Smooth muscle cell (in vitro differentiated cells): ENCODE measurements at regions not wholly inside any gene's neighbourhood (a gene's known extent, or its start where the extent isn't known, plus 50 kb on each side); places are given as distances from the start of the nearest gene placed in this dataset.

Experiments used
- DNase-seq: peaks from one replicate; lab custom pipeline; 2025; ENCODE audit not compliant: unreplicated experiment; lab: John Stamatoyannopoulos, UW
- H2AFZ ChIP-seq: fragments of 200-600 bp; sonication (generic); 2 replicates; pipeline ENCODE4 v1.6.0; 2016; ENCODE audit warnings: antibody characterized with exemption, low read depth, mild to moderate bottlenecking
- H3F3A ChIP-seq: fragments of 200-600 bp; sonication (generic); 2 replicates; pipeline ENCODE4 v1.6.0; 2017; ENCODE audit warnings: antibody characterized with exemption, low read depth
- H3K27ac ChIP-seq: fragments of 200-600 bp; sonication (generic); 2 replicates; pipeline ENCODE4 v1.5.1; 2016; ENCODE audit warnings: low read depth, mild to moderate bottlenecking
- H3K27me3 ChIP-seq: fragments of 200-600 bp; sonication (generic); 2 replicates; pipeline ENCODE4 v1.6.1; 2016; ENCODE audit warnings: low read depth, mild to moderate bottlenecking
- H3K36me3 ChIP-seq: fragments of 200-600 bp; sonication (generic); 2 replicates; pipeline ENCODE4 v1.5.1; 2016; ENCODE audit warnings: low read depth
- H3K4me1 ChIP-seq: fragments of 200-600 bp; sonication (generic); 2 replicates; pipeline ENCODE4 v1.5.1; 2016; ENCODE audit warnings: low read depth
- H3K4me2 ChIP-seq: fragments of 200-600 bp; sonication (generic); 2 replicates; pipeline ENCODE4 v1.6.0; 2016; ENCODE audit warnings: mild to moderate bottlenecking
- H3K4me3 ChIP-seq: fragments of 200-600 bp; sonication (generic); 2 replicates; pipeline ENCODE4 v1.5.1; 2016; ENCODE audit warnings: mild to moderate bottlenecking
- H3K79me2 ChIP-seq: fragments of 200-600 bp; sonication (generic); 2 replicates; pipeline ENCODE4 v1.6.0; 2016; ENCODE audit warnings: low read depth, mild to moderate bottlenecking
- H3K9ac ChIP-seq: fragments of 200-600 bp; sonication (generic); 2 replicates; pipeline ENCODE4 v1.6.0; 2016; ENCODE audit warnings: low read depth
- H3K9me3 ChIP-seq: fragments of 200-600 bp; sonication (generic); replicated peaks from 2 replicates; pipeline ENCODE4 v1.5.1; 2016; ENCODE audit warnings: low read depth
- H4K20me1 ChIP-seq: fragments of 200-600 bp; sonication (generic); 2 replicates; pipeline ENCODE4 v1.6.0; 2016; ENCODE audit warnings: low read depth
- WGBS: methylation state at CpG from one replicate; pipeline ENCODE4 v1.1.7; 2016; ENCODE audit warnings: low lambda C conversion rate; 5-methylcytosine and 5-hydroxymethylcytosine counted together
- TF ChIP-seq, protein P1 (sequence below): fragments of 200-600 bp; sonication (generic); IDR thresholded peaks from 2 replicates; pipeline ENCODE4 v1.5.1; 2017; ENCODE audit warnings: borderline replicate concordance, mild to moderate bottlenecking, antibody characterized with exemption; ENCODE audit not compliant: insufficient read depth, poor library complexity, severe bottlenecking

DNA sequence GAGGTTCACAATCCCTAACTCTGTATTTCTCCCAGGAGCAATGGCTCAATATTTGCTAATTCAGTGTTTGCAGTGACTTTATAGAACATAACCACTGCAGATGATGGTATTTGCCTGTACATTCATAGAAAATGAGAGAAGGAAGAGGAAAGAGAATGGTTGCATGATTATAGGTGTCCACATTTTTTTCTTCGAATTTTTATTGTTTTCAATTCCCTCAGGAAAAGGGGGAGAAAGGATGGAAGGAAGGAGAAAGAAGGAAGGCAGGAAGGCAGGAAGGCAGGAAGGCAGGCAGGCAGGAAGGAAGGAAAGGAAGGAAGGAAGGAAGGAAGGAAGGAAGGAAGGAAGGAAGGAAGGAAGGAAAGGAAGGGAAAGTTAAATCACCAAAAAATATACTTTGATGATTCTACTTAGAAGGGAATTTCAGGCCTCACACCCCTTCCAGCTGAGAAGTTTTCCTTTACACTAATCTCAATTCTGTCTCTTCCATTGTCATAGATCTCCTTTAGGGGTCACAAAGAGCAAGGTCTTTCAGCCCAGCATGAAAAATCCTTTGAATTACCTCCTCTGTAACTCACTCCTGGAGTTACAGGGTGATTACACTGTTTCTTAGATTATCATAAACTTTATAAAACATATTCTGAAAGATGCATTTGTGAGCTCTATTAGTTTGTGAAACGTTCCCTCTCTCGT, 118.8 kb upstream of the INHBA start:
- TF ChIP-seq, protein P1, sequence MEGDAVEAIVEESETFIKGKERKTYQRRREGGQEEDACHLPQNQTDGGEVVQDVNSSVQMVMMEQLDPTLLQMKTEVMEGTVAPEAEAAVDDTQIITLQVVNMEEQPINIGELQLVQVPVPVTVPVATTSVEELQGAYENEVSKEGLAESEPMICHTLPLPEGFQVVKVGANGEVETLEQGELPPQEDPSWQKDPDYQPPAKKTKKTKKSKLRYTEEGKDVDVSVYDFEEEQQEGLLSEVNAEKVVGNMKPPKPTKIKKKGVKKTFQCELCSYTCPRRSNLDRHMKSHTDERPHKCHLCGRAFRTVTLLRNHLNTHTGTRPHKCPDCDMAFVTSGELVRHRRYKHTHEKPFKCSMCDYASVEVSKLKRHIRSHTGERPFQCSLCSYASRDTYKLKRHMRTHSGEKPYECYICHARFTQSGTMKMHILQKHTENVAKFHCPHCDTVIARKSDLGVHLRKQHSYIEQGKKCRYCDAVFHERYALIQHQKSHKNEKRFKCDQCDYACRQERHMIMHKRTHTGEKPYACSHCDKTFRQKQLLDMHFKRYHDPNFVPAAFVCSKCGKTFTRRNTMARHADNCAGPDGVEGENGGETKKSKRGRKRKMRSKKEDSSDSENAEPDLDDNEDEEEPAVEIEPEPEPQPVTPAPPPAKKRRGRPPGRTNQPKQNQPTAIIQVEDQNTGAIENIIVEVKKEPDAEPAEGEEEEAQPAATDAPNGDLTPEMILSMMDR, result no peak
- Histone ChIP-seq H3K79me2 (no peaks in the 10 kb centered on the region), H3K4me1 (peaks cover 5% of the 10 kb centered on the region), H3F3A (no peaks in the 10 kb centered on the region), H2AFZ (no peak overlapping the region), H3K27ac (no peak overlapping the region), H3K9me3 (no peaks in the 10 kb centered on the region), H4K20me1 (no peaks in the 10 kb centered on the region), H3K9ac (no peak overlapping the region), H3K4me2 (no peak overlapping the region), H3K36me3 (no peaks in the 10 kb centered on the region), H3K27me3 (no peaks in the 10 kb centered on the region), H3K4me3 (no peak overlapping the region)
- 82% methylated on average over 3 of the region's 3 CpGs for WGBS
- no peak for DNase-seq

DNA sequence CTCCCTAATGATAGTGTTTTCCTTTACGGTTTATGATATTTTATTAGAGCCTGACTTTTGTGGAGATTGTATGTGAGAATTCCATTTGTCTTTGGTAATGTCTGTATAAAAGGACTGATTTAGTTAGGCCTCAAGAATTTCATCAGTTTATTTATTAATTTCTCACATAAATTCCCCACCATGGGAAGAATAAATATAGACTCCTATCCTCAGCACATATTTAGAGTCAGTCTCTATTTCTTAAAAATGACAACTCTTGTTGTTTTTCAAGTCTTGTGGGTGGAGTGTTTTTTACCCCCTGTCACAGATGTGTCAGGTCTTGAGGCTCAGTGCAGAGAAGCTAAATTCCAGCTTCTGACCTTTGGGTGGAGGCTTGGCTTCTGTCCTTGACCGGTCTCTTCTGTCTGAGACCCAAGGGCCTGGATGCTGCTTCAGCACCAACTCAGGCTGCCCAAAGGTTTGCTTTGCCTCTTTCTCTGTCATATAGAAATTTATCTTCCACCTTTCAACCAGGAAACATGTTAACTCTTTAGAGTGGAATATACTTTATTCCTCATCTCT, 117.3 kb upstream of the INHBA start:
- no peaks in the 10 kb centered on the region for H3F3A ChIP-seq
- H3K4me1 ChIP-seq, result peaks cover 5% of the 10 kb centered on the region
- no peaks in the 10 kb centered on the region for H3K27me3 ChIP-seq
- no peaks in the 10 kb centered on the region for H3K9me3 ChIP-seq
- no peaks in the 10 kb centered on the region for H3K36me3 ChIP-seq
- H2AFZ ChIP-seq, result no peak overlapping the region
- H3K4me2 ChIP-seq, result no peak overlapping the region
- H3K27ac ChIP-seq, result no peak overlapping the region
- no peak overlapping the region for H3K9ac ChIP-seq
- no peak overlapping the region for H3K4me3 ChIP-seq
- no peak for DNase-seq
- TF ChIP-seq, protein P1, result no peak
- WGBS, result 91% methylated on average over 2 of the region's 2 CpGs
- H3K79me2 ChIP-seq, result no peaks in the 10 kb centered on the region
- H4K20me1 ChIP-seq, result no peaks in the 10 kb centered on the region

DNA sequence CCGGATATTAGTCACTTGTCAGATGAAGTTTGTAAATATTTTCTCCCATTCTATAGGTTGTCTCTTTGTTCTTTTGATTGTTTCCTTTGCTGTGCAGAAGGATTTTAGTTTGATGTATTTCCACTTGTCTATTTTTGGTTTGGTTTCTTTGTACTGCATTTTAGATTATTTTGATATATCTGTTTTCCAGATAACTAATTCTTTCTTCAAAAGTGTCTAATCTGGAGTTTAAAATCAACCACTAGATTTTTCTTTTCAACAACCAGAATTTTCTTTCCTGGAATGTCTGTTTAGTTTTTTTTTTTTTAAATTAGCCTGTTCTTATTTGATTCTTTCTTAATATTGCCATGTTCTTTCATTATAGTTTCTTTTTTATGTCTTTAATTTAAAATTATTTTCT, 116.8 kb upstream of the INHBA start:
- H4K20me1 ChIP-seq, result no peaks in the 10 kb centered on the region
- H3K9ac ChIP-seq, result no peak overlapping the region
- no peak overlapping the region for H2AFZ ChIP-seq
- H3K4me1 ChIP-seq, result peaks cover 5% of the 10 kb centered on the region
- no peaks in the 10 kb centered on the region for H3K79me2 ChIP-seq
- H3K4me2 ChIP-seq, result no peak overlapping the region
- DNase-seq, result no peak
- WGBS, result 93% methylated on average over 1 of the region's 1 CpG
- no peak overlapping the region for H3K4me3 ChIP-seq
- H3F3A ChIP-seq, result no peaks in the 10 kb centered on the region
- H3K27ac ChIP-seq, result no peak overlapping the region
- TF ChIP-seq, protein P1, result no peak
- H3K36me3 ChIP-seq, result no peaks in the 10 kb centered on the region
- no peaks in the 10 kb centered on the region for H3K9me3 ChIP-seq
- no peaks in the 10 kb centered on the region for H3K27me3 ChIP-seq
